Psoas muscle (tissue), 7 donors: ENCODE measurements at regions not wholly inside any gene's neighbourhood (a gene's known extent, or its start where the extent isn't known, plus 50 kb on each side); places are given as distances from the start of the nearest gene placed in this dataset.

Source experiments
- ATAC-seq, 4 donors: fragments of 200-7000 bp; cut with Tn5 transposase; one replicate each; pipeline ENCODE4 v1.9.1; 2020; ENCODE audit warnings: moderate library complexity in 3 of 4, mild to moderate bottlenecking in 2 of 4
- DNase-seq, 2 donors: peaks; one replicate each; pipeline ENCODE4 v3.0.0-alpha.2; 2020
- H3K27ac ChIP-seq: fragments of 200-600 bp; one replicate; pipeline ENCODE4 v1.8.0; 2022
- H3K27me3 ChIP-seq, 3 donors: fragments of 200-600 bp in 1 of 3; one replicate each; pipeline versions ENCODE4 v1.6.1 to v1.8.0; 2013 to 2022; ENCODE audit warnings: low read length in 2 of 3, mild to moderate bottlenecking in 2 of 3, moderate library complexity in 1 of 3; ENCODE audit not compliant: insufficient read depth in 3 of 3
- H3K36me3 ChIP-seq, 2 donors: fragments of 200-600 bp in 1 of 2; one replicate each; pipeline versions ENCODE4 v1.6.1 to v1.8.0; 2013 to 2022; ENCODE audit warnings: low read depth in 1 of 2, mild to moderate bottlenecking in 1 of 2, moderate library complexity in 1 of 2; ENCODE audit not compliant: insufficient read depth in 1 of 2
- H3K4me1 ChIP-seq: fragments of 200-600 bp; one replicate; pipeline ENCODE4 v1.8.0; 2022
- H3K4me3 ChIP-seq: fragments of 200-600 bp; one replicate; pipeline ENCODE4 v1.8.0; 2022; ENCODE audit warnings: mild to moderate bottlenecking
- H3K9me3 ChIP-seq: fragments of 200-600 bp; one replicate; pipeline ENCODE4 v1.8.0; 2022
- CTCF ChIP-seq: fragments of 200-600 bp; IDR thresholded peaks from one replicate; pipeline ENCODE4 v1.8.0; 2022; ENCODE audit warnings: antibody characterized with exemption
- WGBS, 3 donors: extraction: QIAGEN DNeasy Blood & Tissue Kit; methylation state at CpG; one replicate each; pipeline versions ENCODE4 v1.1.6 to v1.1.7; 2013; 5-methylcytosine and 5-hydroxymethylcytosine counted together
- intact Hi-C, 2 donors: fragments of 100-400 bp; cut with DNase I; formaldehyde crosslinking; loops; one replicate each; pipeline versions ENCODE4 v1.11.0 to v1.14.2; 2022
- donor health status: healthy with polysubstance abuse.
- donor health status: DM: no; HTN: no; CAD: no; lungs with moderate emphysema.
- donor health status: Bipolar disorder and iron deficiency.
- donor health status: healthy.
- donor health status: DM: yes; HTN: yes; CAD: no.
- donor health status: DM: no; HTN: no; CAD: no.
- donor health status: DM: yes; HTN: yes; CAD: no.

GRCh38 chr5:168012006-168012405 lies 279.4 kb upstream of the WWC1 start:
- 68 to 76% (median 71%) methylated on average over 5 of the region's 5 CpGs for WGBS, 3 donors
- H3K4me1 ChIP-seq = no peaks in the 10 kb centered on the region
- no peak for ATAC-seq

GRCh38 chr5:168013546-168013945 lies 277.9 kb upstream of the WWC1 start:
- ATAC-seq (no peak), DNase-seq (no peak)
- TF ChIP-seq CTCF = no peak
- no peaks in the 10 kb centered on the region for H3K4me1 ChIP-seq
- H3K9me3 ChIP-seq = no peaks in the 10 kb centered on the region
- no peak overlapping the region for H3K4me3 ChIP-seq
- intact Hi-C loops = no loop called here
- H3K27me3 ChIP-seq = no peaks in the 10 kb centered on the region
- no peaks in the 10 kb centered on the region for H3K36me3 ChIP-seq
- WGBS, 3 donors = 83 to 97% (median 90%) methylated on average over 4 of the region's 4 CpGs
- H3K27ac ChIP-seq = no peak overlapping the region

More at GRCh38 chr5:168012006-168012405, 279.4 kb upstream of the WWC1 start:
- Histone ChIP-seq H3K4me3 (no peak overlapping the region), H3K27ac (no peak overlapping the region), H3K9me3 (no peaks in the 10 kb centered on the region), H3K36me3 (no peaks in the 10 kb centered on the region), H3K27me3 (no peaks in the 10 kb centered on the region)
- no peak for DNase-seq
- no peak for TF ChIP-seq CTCF
- intact Hi-C loops = no loop called here

- DNase-seq (no peak), ATAC-seq (no peak)
- Histone ChIP-seq H3K36me3 (no peaks in the 10 kb centered on the region), H3K4me3 (no peak overlapping the region), H3K27ac (no peak overlapping the region), H3K4me1 (no peaks in the 10 kb centered on the region), H3K9me3 (no peaks in the 10 kb centered on the region), H3K27me3 (no peaks in the 10 kb centered on the region)
- intact Hi-C loops = no loop called here
- TF ChIP-seq CTCF = no peak
- WGBS, 3 donors = 70 to 76% (median 71%) methylated on average over 5 of the region's 5 CpGs
Measured at GRCh38 chr5:168014433-168015123, 276.9 kb upstream of the WWC1 start.

- intact Hi-C loops = no loop called here
- TF ChIP-seq CTCF = no peak
- H3K27me3 ChIP-seq = no peaks in the 10 kb centered on the region
- no peaks in the 10 kb centered on the region for H3K4me1 ChIP-seq
- ATAC-seq (no peak), DNase-seq (no peak)
- WGBS, 3 donors = 78 to 85% (median 82%) methylated on average over 7 of the region's 7 CpGs
- H3K36me3 ChIP-seq = no peaks in the 10 kb centered on the region
- no peak overlapping the region for H3K27ac ChIP-seq
- H3K9me3 ChIP-seq = no peaks in the 10 kb centered on the region
- no peak overlapping the region for H3K4me3 ChIP-seq
Measured at GRCh38 chr5:168015506-168015905, 275.9 kb upstream of the WWC1 start.

- Histone ChIP-seq H3K9me3 (no peaks in the 10 kb centered on the region), H3K4me3 (no peak overlapping the region), H3K27me3 (no peaks in the 10 kb centered on the region), H3K4me1 (no peaks in the 10 kb centered on the region), H3K36me3 (no peaks in the 10 kb centered on the region), H3K27ac (no peak overlapping the region)
- DNase-seq (no peak), ATAC-seq (no peak)
- 55 to 71% (median 57%) methylated on average over 3 of the region's 3 CpGs for WGBS, 3 donors
- intact Hi-C loops = no loop called here
- no peak for TF ChIP-seq CTCF
Measured at GRCh38 chr5:168017313-168017712, 274.1 kb upstream of the WWC1 start.
